Endodermal cell (in vitro differentiated cells): ENCODE measurements at regions not wholly inside any gene's neighbourhood (a gene's known extent, or its start where the extent isn't known, plus 50 kb on each side); places are given as distances from the start of the nearest gene placed in this dataset.

ENCODE experiments used
- DNase-seq: peaks from one replicate; pipeline ENCODE4 v3.0.0-alpha.2; 2017
- H3K27ac ChIP-seq: 2 replicates; pipeline ENCODE4 v1.5.1; 2013; ENCODE audit warnings: mild to moderate bottlenecking, low read depth, low read length, moderate library complexity
- H3K27me3 ChIP-seq: 2 replicates; pipeline ENCODE4 v1.6.1; 2013; ENCODE audit warnings: mild to moderate bottlenecking, low read length, moderate library complexity; ENCODE audit not compliant: insufficient read depth, control insufficient read depth, poor library complexity, severe bottlenecking
- H3K36me3 ChIP-seq: 2 replicates; pipeline ENCODE4 v1.7.0; 2013; ENCODE audit warnings: mild to moderate bottlenecking, low read length, moderate library complexity; ENCODE audit not compliant: control insufficient read depth, insufficient read depth
- H3K4me1 ChIP-seq: one replicate; pipeline ENCODE4 v1.7.0; 2013; ENCODE audit warnings: low read length; ENCODE audit not compliant: control insufficient read depth, insufficient read depth
- H3K4me3 ChIP-seq: 2 replicates; pipeline ENCODE4 v1.5.1; 2013; ENCODE audit warnings: mild to moderate bottlenecking, low read length, moderate library complexity
- H3K9ac ChIP-seq: 2 replicates; pipeline ENCODE4 v1.6.1; 2013; ENCODE audit warnings: mild to moderate bottlenecking, low read length, moderate library complexity; ENCODE audit not compliant: poor library complexity, severe bottlenecking; ENCODE audit errors: extremely low read depth
- H3K9me3 ChIP-seq: 2 replicates; pipeline ENCODE4 v1.6.1; 2013; ENCODE audit warnings: mild to moderate bottlenecking, low read length, moderate library complexity; ENCODE audit not compliant: control insufficient read depth
- H3K27ac Mint-ChIP-seq: 2 replicates; pipeline ENCODE4 v1.8.0; 2020; ENCODE audit warnings: mixed read lengths
- H3K27me3 Mint-ChIP-seq: 2 replicates; pipeline ENCODE4 v1.8.0; 2021; ENCODE audit warnings: mild to moderate bottlenecking, mixed read lengths; ENCODE audit not compliant: insufficient read depth
- H3K36me3 Mint-ChIP-seq: 2 replicates; pipeline ENCODE4 v1.8.0; 2020; ENCODE audit warnings: low read depth, mixed read lengths
- H3K4me1 Mint-ChIP-seq: 2 replicates; pipeline ENCODE4 v1.8.0; 2020; ENCODE audit warnings: mixed read lengths
- H3K4me3 Mint-ChIP-seq: 2 replicates; pipeline ENCODE4 v1.8.0; 2020; ENCODE audit warnings: mild to moderate bottlenecking, moderate library complexity, mixed read lengths
- H3K9me3 Mint-ChIP-seq: 2 replicates; pipeline ENCODE4 v1.8.0; 2020; ENCODE audit warnings: mild to moderate bottlenecking, mixed read lengths
- CTCF ChIP-seq: fragments of 200-600 bp; sonication (generic); conservative IDR thresholded peaks from 2 replicates; pipeline ENCODE4 v1.5.0; 2021; ENCODE audit warnings: antibody characterized with exemption, mild to moderate bottlenecking
- WGBS, 2 experiments: methylation state at CpG; one replicate each; pipeline versions ENCODE4 v1.1.5 to v1.1.7; 2013; ENCODE audit warnings: missing lambda C conversion rate in 2 of 2, mixed read lengths in 1 of 2; ENCODE audit not compliant: insufficient coverage in 1 of 2, insufficient read length in 1 of 2; 5-methylcytosine and 5-hydroxymethylcytosine counted together

DNA sequence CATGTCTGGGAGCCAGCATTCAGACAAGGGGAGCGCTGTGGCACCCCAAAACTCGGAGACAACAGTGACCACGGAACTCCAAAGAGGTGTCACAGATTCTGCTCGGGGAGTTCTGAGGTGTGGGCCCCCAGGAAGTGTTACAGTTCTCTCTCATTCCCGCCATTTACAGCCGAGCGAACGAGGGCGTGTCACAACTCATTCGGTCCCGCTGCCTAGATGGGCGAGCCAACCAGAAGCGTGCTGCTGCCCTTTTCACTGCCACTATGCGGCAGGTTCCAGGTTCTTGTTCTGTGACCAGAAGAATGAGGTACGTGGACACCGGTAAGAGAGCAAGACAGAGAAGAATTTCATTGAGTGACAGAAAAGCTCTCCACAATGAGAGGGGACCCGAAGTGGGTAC lies 1370.6 kb upstream of the AGA start:
- Histone ChIP-seq H3K4me3 (no peak overlapping the region), H3K27ac (no peak overlapping the region), H3K9me3 (no peaks in the 10 kb centered on the region), H3K36me3 (no peaks in the 10 kb centered on the region), H3K4me1 (no peaks in the 10 kb centered on the region), H3K27me3 (no peaks in the 10 kb centered on the region), H3K9ac (no peak overlapping the region)
- DNase-seq = no peak
- Mint-ChIP-seq H3K4me3 (no peak overlapping the region), H3K4me1 (no peaks in the 10 kb centered on the region), H3K36me3 (no peaks in the 10 kb centered on the region), H3K9me3 (no peaks in the 10 kb centered on the region), H3K27me3 (no peaks in the 10 kb centered on the region), H3K27ac (no peak overlapping the region)
- 95 to 97% methylated on average over 14 to 17 of the region's 17 CpGs for WGBS, 2 experiments
- no peak for TF ChIP-seq CTCF

DNA sequence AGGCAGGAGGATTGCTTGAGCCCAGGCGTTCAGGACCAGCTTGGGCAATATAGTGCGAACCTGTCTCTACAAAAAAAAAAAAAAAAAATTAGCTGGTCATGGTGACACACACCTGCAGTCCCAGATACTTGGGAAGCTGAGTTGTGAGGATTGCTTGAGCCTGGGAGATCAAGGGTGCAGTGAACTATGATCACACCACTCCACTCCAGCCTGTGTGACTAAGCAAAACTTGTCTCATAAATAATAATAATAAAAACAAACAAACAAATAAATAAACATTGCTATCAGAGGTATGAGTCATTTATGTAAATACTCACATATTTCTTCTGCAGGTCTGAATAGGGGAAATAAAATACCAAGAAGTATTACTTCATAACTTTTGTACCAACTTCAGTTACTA lies 1372.7 kb upstream of the AGA start:
- H3K27ac ChIP-seq = no peak overlapping the region
- TF ChIP-seq CTCF = no peak
- 90 to 100% methylated on average over 2 of the region's 2 CpGs for WGBS, 2 experiments

GRCh38 chr4:178823673-178824295 lies 1381.5 kb upstream of the AGA start:
- H3K27me3 ChIP-seq = no peaks in the 10 kb centered on the region
- no peak overlapping the region for H3K27ac ChIP-seq
- Mint-ChIP-seq H3K4me1 (peaks cover 6% of the 10 kb centered on the region), H3K36me3 (no peaks in the 10 kb centered on the region), H3K27ac (no peak overlapping the region), H3K4me3 (no peak overlapping the region), H3K27me3 (no peaks in the 10 kb centered on the region), H3K9me3 (no peaks in the 10 kb centered on the region)
- H3K4me3 ChIP-seq = no peak overlapping the region
- no peaks in the 10 kb centered on the region for H3K4me1 ChIP-seq
- WGBS, 2 experiments = 82% methylated on average over 2 of the region's 2 CpGs; no CpG with 5 or more reads in 1 of the 2 experiments
- H3K9me3 ChIP-seq = no peaks in the 10 kb centered on the region
- DNase-seq = no peak
- no peaks in the 10 kb centered on the region for H3K36me3 ChIP-seq
- no peak for TF ChIP-seq CTCF
- no peak overlapping the region for H3K9ac ChIP-seq

More for the DNA sequence above, 1372.7 kb upstream of the AGA start:
- H3K27me3 Mint-ChIP-seq = no peaks in the 10 kb centered on the region
- no peaks in the 10 kb centered on the region for H3K9me3 Mint-ChIP-seq
- DNase-seq = no peak
- no peaks in the 10 kb centered on the region for H3K27me3 ChIP-seq
- H3K9ac ChIP-seq = no peak overlapping the region
- H3K36me3 Mint-ChIP-seq = no peaks in the 10 kb centered on the region
- no peaks in the 10 kb centered on the region for H3K9me3 ChIP-seq
- no peak overlapping the region for H3K4me3 Mint-ChIP-seq
- no peaks in the 10 kb centered on the region for H3K4me1 Mint-ChIP-seq
- H3K27ac Mint-ChIP-seq = no peak overlapping the region
- H3K4me3 ChIP-seq = no peak overlapping the region
- no peaks in the 10 kb centered on the region for H3K36me3 ChIP-seq
- no peaks in the 10 kb centered on the region for H3K4me1 ChIP-seq
